Effector memory CD8-positive, alpha-beta T cell (primary cell): ENCODE measurements at regions not wholly inside any gene's neighbourhood (a gene's known extent, or its start where the extent isn't known, plus 50 kb on each side); places are given as distances from the start of the nearest gene placed in this dataset.

Experiments used
- ATAC-seq: fragments of 150-1000 bp; cut with Tn5 transposase; replicated peaks from 2 replicates; pipeline ENCODE4 v1.10.0; 2021; ENCODE audit warnings: mild to moderate bottlenecking, moderate library complexity
- DNase-seq, 3 experiments: peaks; one replicate each; pipeline ENCODE4 v3.0.0; 2021
- H3K27ac Mint-ChIP-seq, 2 donors: one replicate each; pipeline ENCODE4 v1.8.0; 2022; ENCODE audit warnings: mild to moderate bottlenecking in 2 of 2, mixed read lengths in 2 of 2, moderate library complexity in 2 of 2
- H3K27me3 Mint-ChIP-seq, 2 donors: one replicate each; pipeline ENCODE4 v1.8.0; 2022; ENCODE audit warnings: mixed read lengths in 2 of 2
- H3K36me3 Mint-ChIP-seq: one replicate; pipeline ENCODE4 v1.8.0; 2022; ENCODE audit warnings: mild to moderate bottlenecking, moderate library complexity, mixed read lengths; ENCODE audit not compliant: insufficient read depth
- H3K4me1 Mint-ChIP-seq, 2 donors: one replicate each; pipeline ENCODE4 v1.8.0; 2022; ENCODE audit warnings: low read depth in 2 of 2, mixed read lengths in 2 of 2
- H3K4me3 Mint-ChIP-seq, 2 donors: one replicate each; pipeline ENCODE4 v1.8.0; 2022; ENCODE audit warnings: mild to moderate bottlenecking in 2 of 2, mixed read lengths in 2 of 2, moderate library complexity in 2 of 2
- H3K9me3 Mint-ChIP-seq, 2 donors: one replicate each; pipeline ENCODE4 v1.8.0; 2022; ENCODE audit warnings: mixed read lengths in 2 of 2

DNA sequence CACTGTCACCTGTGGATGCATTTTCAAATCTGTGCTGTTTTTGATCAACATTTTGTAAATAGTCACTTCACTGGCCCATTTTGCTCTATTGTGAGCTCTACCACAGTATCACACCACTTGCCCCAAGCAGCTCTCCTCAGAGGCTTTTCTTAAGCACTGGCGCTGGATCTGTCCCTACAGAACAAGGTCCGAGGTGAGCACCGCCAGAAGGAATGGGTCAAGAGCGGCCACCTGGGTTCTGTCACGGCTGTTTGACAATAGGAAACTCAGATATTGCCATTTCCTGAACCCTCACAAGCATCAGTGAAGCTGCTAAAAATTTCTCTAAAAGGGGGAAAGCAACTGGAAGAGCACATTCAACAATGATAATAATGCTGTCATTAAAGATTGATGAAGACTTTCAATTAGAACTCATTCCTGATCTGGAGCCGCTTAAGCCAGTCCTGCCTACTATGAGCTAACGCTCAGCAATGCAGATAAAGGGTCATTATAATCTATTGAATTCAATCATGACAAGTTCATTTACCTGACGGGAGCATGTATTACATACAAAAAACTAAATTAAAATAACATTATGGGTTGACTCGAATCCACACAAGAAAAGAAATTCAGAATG lies 514.0 kb downstream of the GALR1 start:
- no peak for ATAC-seq
- Mint-ChIP-seq H3K27me3 (peaks cover 21 to 54% of the 10 kb centered on the region in 2 donors), H3K4me1 (peaks cover 0 to 3% of the 10 kb centered on the region in 2 donors), H3K9me3 (no peaks in the 10 kb centered on the region), H3K36me3 (no peaks in the 10 kb centered on the region), H3K4me3 (no peak overlapping the region), H3K27ac (no peak overlapping the region)
- no peak for DNase-seq

DNA sequence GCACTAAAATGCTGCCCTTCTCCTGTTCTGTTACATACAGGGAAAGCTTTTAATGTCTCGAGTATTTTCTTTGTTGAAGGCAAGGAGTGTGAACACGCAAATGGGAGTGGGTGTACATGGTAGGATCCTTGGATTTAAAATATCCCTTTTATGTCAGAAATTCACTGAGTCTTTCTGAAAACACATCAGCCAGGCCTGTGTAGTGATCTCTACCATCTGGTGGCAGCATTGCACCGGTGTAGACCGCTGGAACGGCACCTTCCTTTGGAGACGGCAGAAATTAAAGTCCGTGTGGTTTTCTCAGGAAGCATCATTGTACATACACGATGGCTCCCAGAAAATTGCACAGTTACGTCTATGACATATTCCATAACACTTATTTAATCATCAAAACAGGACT lies 515.8 kb downstream of the GALR1 start:
- Mint-ChIP-seq H3K36me3 (no peaks in the 10 kb centered on the region), H3K4me1 (peaks cover 0 to 3% of the 10 kb centered on the region in 2 donors), H3K4me3 (no peak overlapping the region), H3K9me3 (peaks cover 1 to 7% of the 10 kb centered on the region in 2 donors), H3K27ac (no peak overlapping the region), H3K27me3 (peaks cover 11 to 37% of the 10 kb centered on the region in 2 donors)
- ATAC-seq: no peak
- no peak for DNase-seq

DNA sequence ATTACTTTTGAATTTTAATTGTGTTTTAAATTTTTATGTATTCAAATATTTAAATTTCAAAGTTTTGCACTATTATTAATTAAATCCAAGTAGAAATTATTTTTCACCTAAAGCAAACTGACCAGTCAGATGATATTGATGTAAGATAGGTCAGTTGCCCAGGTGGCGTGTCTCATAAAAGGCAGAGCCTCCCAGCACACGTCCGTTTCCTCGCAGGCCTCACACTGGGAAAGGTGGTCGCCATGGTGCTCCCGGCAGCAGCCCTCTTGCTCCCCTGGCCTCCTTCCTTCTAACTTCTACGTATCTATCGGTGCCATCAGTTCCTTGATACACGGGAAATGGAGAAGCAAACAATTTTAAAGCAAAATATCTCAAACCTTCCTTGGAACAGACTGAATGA lies 516.8 kb downstream of the GALR1 start:
- H3K27me3 Mint-ChIP-seq: peaks cover 3 to 27% of the 10 kb centered on the region in 2 donors
- H3K36me3 Mint-ChIP-seq: no peaks in the 10 kb centered on the region
- no peak for DNase-seq
- no peak for ATAC-seq
- H3K4me3 Mint-ChIP-seq: no peak overlapping the region
- H3K4me1 Mint-ChIP-seq: peaks cover 0 to 3% of the 10 kb centered on the region in 2 donors
- H3K9me3 Mint-ChIP-seq: peaks cover 1 to 7% of the 10 kb centered on the region in 2 donors
- no peak overlapping the region for H3K27ac Mint-ChIP-seq

DNA sequence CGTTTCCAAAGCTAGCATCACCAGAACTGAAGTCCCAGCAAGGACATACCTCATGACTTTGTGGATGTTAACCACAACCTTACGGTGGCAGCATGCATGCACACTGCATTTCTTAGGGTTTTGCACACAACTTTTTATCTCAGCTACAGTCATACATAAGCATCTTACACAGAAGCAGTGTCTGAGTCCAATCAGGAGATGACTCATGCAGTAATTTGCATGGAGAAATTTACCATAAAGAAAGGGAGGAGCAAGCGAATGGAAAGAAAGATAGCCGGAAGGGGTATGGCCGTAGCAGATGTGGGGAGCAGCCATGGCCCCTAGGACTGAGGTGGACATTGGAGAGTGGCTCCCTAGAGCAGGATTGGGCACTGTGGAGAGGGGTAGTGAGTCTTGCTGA lies 522.5 kb downstream of the GALR1 start:
- Mint-ChIP-seq H3K27me3 (no peaks in the 10 kb centered on the region), H3K4me3 (no peak overlapping the region), H3K27ac (no peak overlapping the region), H3K4me1 (no peaks in the 10 kb centered on the region), H3K36me3 (no peaks in the 10 kb centered on the region), H3K9me3 (peaks cover 1 to 7% of the 10 kb centered on the region in 2 donors)
- ATAC-seq: no peak
- no peak for DNase-seq

DNA sequence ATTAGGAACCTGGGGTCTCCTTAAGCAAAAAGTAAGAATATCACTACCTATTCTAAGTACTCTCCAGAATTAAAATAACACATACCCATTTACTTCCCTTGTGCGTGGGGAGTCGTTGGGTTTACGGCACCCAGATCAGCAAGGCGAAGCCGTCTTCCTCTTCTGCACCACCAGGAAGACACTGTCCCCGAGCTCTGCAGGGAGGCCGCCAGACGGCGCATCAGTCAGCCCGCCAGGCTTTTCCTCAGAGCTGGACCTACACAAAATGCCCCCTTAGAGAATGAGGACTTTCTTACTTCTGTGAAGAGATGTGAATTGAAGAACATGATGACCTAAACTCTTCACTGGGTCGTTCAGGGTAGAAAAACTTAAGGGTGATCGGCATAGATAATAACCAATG lies 526.5 kb downstream of the GALR1 start:
- Mint-ChIP-seq H3K9me3 (no peaks in the 10 kb centered on the region), H3K4me3 (no peak overlapping the region), H3K36me3 (no peaks in the 10 kb centered on the region), H3K27ac (no peak overlapping the region), H3K27me3 (no peaks in the 10 kb centered on the region), H3K4me1 (no peaks in the 10 kb centered on the region)
- no peak for ATAC-seq
- no peak for DNase-seq

DNA sequence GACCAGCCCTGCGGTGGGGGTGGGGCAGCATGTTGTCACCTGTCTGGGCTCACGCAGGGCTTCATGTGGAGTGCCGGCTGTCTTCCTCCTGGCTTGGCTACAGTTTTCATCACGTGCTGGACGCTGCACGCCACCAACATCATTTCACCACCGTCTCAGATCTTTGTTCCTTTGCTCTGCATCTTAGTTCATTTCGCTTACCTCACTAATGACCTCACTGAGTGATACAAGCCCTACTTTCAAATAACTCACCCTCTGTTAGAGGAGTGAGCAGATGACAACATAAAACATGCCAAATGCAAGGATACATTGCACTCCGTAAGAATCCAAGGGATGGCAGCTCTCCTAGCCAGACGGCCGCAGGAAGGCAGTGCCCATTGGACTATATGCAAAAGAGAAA lies 527.5 kb downstream of the GALR1 start:
- Mint-ChIP-seq H3K4me1 (no peaks in the 10 kb centered on the region), H3K9me3 (no peaks in the 10 kb centered on the region), H3K4me3 (no peak overlapping the region)

DNA sequence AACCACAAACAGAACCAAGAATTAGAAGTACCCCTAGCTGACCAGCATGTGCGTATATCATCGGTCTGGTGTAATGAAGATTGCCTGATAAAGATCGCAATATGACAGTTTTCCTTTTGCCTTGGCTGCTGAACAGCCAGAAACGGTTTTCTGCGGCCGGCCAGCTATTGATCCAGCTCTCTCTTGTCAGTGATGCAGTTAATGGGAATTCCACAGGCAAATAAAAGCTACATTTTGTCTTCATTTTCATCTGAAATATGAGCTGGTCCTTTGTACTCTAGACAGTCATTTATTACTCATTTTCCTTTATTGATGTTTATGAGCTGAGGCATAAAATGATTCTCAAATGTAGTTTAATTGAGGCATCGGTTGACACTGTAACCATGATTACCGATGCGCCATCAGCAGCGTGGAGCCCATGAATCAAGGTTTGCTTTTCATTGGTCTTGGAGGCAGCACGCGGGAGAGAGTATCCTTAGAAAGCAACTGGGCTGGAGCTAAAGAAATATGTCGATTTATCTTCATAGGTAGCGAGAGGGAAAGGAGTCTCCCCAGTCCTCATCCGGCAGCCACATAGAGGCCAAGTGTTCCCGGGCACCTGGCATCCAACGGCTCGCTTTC lies 535.2 kb downstream of the GALR1 start:
- H3K9me3 Mint-ChIP-seq: peaks cover 0 to 2% of the 10 kb centered on the region in 2 donors
- no peak for ATAC-seq
- no peaks in the 10 kb centered on the region for H3K36me3 Mint-ChIP-seq
- no peak overlapping the region for H3K4me3 Mint-ChIP-seq
- H3K4me1 Mint-ChIP-seq: no peaks in the 10 kb centered on the region
- DNase-seq: no peak
- H3K27me3 Mint-ChIP-seq: peaks cover 19 to 23% of the 10 kb centered on the region in 2 donors
- no peak overlapping the region for H3K27ac Mint-ChIP-seq

More for the DNA sequence above, 527.5 kb downstream of the GALR1 start:
- H3K36me3 Mint-ChIP-seq: no peaks in the 10 kb centered on the region
- no peak for ATAC-seq
- no peak for DNase-seq
- no peak overlapping the region for H3K27ac Mint-ChIP-seq
- no peaks in the 10 kb centered on the region for H3K27me3 Mint-ChIP-seq

DNA sequence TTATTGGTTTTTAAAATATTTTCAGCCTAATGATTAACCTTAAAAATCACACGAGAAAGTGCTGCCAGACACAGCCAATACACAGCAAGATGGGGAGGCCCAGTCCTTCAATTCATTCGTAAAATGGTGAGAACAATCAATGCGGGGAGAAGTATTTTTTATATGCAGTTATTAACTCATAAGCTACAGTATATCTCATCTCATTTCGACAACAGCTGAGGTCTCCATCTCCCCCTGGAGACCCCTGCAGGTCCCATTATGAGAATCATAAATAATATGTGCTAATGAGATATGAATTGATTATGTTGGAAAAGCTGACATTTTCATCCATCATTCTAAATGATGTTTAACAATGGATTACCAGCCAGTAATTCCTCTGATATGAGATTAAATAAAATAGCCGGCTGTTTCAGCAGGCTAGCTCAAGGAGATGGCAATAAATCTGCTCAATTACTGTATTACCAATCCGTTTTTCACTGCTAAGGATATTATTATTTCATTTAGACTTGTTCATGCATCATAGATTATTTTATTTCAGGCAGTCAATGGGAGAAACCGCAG lies 535.8 kb downstream of the GALR1 start:
- Mint-ChIP-seq H3K4me3 (no peak overlapping the region), H3K27ac (no peak overlapping the region), H3K4me1 (no peaks in the 10 kb centered on the region)

DNA sequence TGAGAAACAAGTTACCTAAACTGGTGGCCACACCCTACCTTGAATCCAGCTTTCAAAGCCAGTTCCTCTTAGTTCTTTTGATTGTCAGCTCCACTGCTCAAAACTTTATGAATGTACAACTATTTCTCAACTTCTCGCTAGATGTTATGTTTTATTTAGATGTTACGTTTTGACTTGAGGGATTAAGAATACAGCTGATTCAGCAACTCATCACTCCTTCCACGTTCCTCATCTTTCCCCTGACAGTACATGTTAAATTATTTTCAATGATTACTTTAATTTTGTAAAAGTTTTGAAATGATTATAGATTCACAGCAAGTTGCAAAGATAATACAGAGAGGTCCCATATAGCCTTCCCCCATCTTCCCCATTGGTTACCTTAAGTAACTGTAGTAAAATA lies 553.4 kb downstream of the GALR1 start:
- Mint-ChIP-seq H3K27ac (no peak overlapping the region), H3K27me3 (peaks cover 11 to 35% of the 10 kb centered on the region in 2 donors), H3K4me3 (no peak overlapping the region), H3K9me3 (peaks cover 0 to 5% of the 10 kb centered on the region in 2 donors), H3K36me3 (no peaks in the 10 kb centered on the region), H3K4me1 (no peaks in the 10 kb centered on the region)
- ATAC-seq (no peak), DNase-seq (no peak)

More for the DNA sequence above, 535.8 kb downstream of the GALR1 start:
- H3K9me3 Mint-ChIP-seq: peaks cover 0 to 3% of the 10 kb centered on the region in 2 donors
- peaks cover 24 to 30% of the 10 kb centered on the region in 2 donors for H3K27me3 Mint-ChIP-seq
- DNase-seq (no peak), ATAC-seq (no peak)
- no peaks in the 10 kb centered on the region for H3K36me3 Mint-ChIP-seq

DNA sequence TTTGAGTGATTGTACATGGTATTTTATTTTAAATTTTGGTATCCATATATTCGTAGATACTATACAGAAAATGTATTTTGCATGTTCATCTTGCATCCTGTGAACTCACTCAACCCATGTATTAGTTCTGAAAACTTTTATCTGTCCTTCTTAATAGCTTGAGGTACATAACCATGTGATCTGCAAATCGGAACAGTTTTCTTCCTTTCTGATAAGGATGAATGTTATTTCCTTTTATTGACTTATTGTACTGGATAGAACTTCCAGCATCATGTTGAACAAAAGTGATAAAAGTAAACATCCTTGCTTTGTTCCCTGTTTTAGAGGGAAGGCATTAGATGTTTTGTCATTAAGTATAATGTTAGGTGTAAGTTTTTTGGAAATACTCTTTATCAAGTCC lies 554.7 kb downstream of the GALR1 start:
- Mint-ChIP-seq H3K4me1 (no peaks in the 10 kb centered on the region), H3K9me3 (peaks cover 0 to 5% of the 10 kb centered on the region in 2 donors), H3K27ac (no peak overlapping the region), H3K4me3 (no peak overlapping the region), H3K27me3 (peaks cover 24 to 42% of the 10 kb centered on the region in 2 donors), H3K36me3 (no peaks in the 10 kb centered on the region)
- ATAC-seq (no peak), DNase-seq (no peak)

DNA sequence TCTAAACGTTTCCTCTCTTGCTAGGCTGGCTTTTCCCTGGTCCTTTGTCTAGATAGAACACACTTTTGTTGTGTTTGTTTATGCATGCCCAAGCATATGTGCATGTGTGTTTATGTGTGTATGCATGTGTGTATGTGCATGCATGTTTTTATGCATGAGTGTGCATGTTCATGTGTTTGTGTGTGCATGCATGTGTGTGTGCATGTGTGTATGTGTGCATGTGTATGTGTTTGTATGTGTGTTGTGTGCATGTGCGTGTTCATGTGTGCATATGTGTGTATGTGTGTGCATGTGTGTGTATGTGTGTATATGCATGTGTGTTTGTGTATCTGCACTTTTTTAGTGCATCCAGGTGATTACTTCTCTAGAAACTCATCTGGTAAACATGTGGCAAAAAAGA lies 558.0 kb downstream of the GALR1 start:
- ATAC-seq: no peak
- no peak for DNase-seq
- Mint-ChIP-seq H3K4me3 (no peak overlapping the region), H3K27ac (no peak overlapping the region), H3K4me1 (no peaks in the 10 kb centered on the region), H3K36me3 (no peaks in the 10 kb centered on the region), H3K27me3 (peaks cover 30 to 37% of the 10 kb centered on the region in 2 donors), H3K9me3 (peaks cover 0 to 7% of the 10 kb centered on the region in 2 donors)

DNA sequence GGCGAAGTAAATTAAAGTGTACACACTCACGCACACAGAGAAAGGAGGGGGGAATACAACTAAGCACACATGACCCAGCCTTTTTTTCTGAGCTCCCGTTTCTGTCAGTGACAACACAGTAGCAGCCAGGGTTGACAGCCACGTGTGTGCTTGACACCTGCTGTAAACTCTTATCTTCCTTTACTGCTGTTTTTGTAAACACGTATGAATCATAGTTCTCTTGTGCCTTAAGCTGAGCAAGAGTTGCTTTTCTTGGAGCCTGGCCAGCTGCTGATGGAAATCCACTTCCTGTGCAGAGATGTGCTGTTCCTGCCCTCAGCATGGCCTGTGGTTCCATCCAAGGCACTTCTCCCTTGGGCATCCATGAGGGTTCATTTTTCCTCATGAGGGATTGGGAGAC lies 561.9 kb downstream of the GALR1 start:
- no peak for ATAC-seq
- H3K27ac Mint-ChIP-seq: no peak overlapping the region
- no peaks in the 10 kb centered on the region for H3K4me1 Mint-ChIP-seq
- peaks cover 30 to 37% of the 10 kb centered on the region in 2 donors for H3K27me3 Mint-ChIP-seq
- H3K4me3 Mint-ChIP-seq: no peak overlapping the region
- peaks cover 0 to 7% of the 10 kb centered on the region in 2 donors for H3K9me3 Mint-ChIP-seq
- no peak for DNase-seq
- no peaks in the 10 kb centered on the region for H3K36me3 Mint-ChIP-seq

DNA sequence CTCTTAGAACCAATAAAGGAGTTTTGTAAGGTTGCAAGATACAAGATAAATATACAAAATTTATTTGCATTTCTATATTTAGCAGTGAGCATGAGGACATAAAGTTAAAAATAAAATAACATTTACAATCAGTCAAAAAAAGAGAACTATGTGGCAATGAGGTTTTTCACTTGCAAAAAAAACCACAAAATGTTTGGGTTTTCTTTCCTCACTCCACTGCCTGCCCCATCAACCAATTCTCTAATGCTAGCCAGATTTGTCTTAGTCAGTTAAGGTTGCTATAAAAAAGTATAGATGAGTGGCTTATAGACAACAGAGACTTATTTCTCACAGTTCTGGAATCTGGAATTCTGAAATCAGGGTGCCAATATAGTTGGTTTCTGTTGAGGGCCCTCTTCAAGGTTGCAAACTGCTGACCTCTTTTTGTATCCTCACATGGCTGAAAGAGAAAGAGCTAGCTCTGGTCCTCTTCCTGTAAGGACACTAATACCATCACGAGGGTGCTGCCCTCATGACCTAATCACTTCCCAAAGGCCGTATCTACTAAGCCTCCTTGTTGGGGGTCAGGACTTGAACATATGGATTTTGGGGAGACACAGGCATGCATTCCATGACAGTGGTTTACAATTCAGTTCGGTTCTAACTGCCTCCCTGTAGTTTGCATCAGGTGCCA lies 566.2 kb downstream of the GALR1 start:
- Mint-ChIP-seq H3K4me1 (no peaks in the 10 kb centered on the region), H3K27ac (no peak overlapping the region), H3K36me3 (peaks cover 3% of the 10 kb centered on the region), H3K9me3 (peaks cover 0 to 2% of the 10 kb centered on the region in 2 donors), H3K4me3 (no peak overlapping the region), H3K27me3 (peaks cover 15 to 19% of the 10 kb centered on the region in 2 donors)
- no peak for DNase-seq
- ATAC-seq: no peak
